GM19467 (cell line): ENCODE measurements at regions not wholly inside any gene's neighbourhood (a gene's known extent, or its start where the extent isn't known, plus 50 kb on each side); places are given as distances from the start of the nearest gene placed in this dataset.

Experiments used
- ATAC-seq: cut with Tn5 transposase; IDR thresholded peaks from one replicate; pipeline ENCODE4 v1.9.1; 2021; ENCODE audit warnings: mild to moderate bottlenecking, moderate library complexity; ENCODE audit not compliant: unreplicated experiment

GRCh38 chr17:36661047-36661666, 59.8 kb downstream of the MRM1 start:
- ATAC-seq = no peak

- no peak for ATAC-seq
Observed at GRCh38 chr17:36661688-36662087, 60.3 kb downstream of the MRM1 start.

GRCh38 chr17:36665417-36665816, 64.0 kb downstream of the MRM1 start:
- no peak for ATAC-seq

- no peak for ATAC-seq
Observed at GRCh38 chr17:36667922-36668321, 66.5 kb downstream of the MRM1 start.

GRCh38 chr17:36668824-36669223, 67.4 kb downstream of the MRM1 start:
- ATAC-seq = no peak

GRCh38 chr17:36671144-36671543, 69.8 kb downstream of the MRM1 start:
- ATAC-seq = no peak

- no peak for ATAC-seq
Observed at GRCh38 chr17:36672403-36672918, 71.1 kb downstream of the MRM1 start.

GRCh38 chr17:36673068-36673467, 71.7 kb downstream of the MRM1 start:
- no peak for ATAC-seq

GRCh38 chr17:36673637-36674277, 72.4 kb downstream of the MRM1 start:
- no peak for ATAC-seq

- ATAC-seq = no peak
Observed at GRCh38 chr17:36674278-36674650, 72.9 kb downstream of the MRM1 start.

GRCh38 chr17:36675250-36675649, 73.9 kb downstream of the MRM1 start:
- no peak for ATAC-seq

- no peak for ATAC-seq
Observed at GRCh38 chr17:36675786-36676185, 74.4 kb downstream of the MRM1 start.

- ATAC-seq = no peak
Observed at GRCh38 chr17:36679815-36680467, 78.6 kb downstream of the MRM1 start.

- ATAC-seq = no peak
Observed at GRCh38 chr17:36680701-36681202, 79.4 kb downstream of the MRM1 start.

- no peak for ATAC-seq
Observed at GRCh38 chr17:36682773-36683172, 81.4 kb downstream of the MRM1 start.

- no peak for ATAC-seq
Observed at GRCh38 chr17:36683387-36683786, 82.0 kb downstream of the MRM1 start.

- no peak for ATAC-seq
Observed at GRCh38 chr17:36684134-36684533, 82.8 kb downstream of the MRM1 start.

GRCh38 chr17:36686123-36686669, 84.8 kb downstream of the MRM1 start:
- ATAC-seq = no peak

GRCh38 chr17:36687736-36688135, 86.4 kb downstream of the MRM1 start:
- no peak for ATAC-seq

GRCh38 chr17:36689089-36689667, 87.8 kb downstream of the MRM1 start:
- ATAC-seq = no peak

- no peak for ATAC-seq
Observed at GRCh38 chr17:36690190-36690589, 88.8 kb downstream of the MRM1 start.
